Loucy (cell line): ENCODE measurements at regions not wholly inside any gene's neighbourhood (a gene's known extent, or its start where the extent isn't known, plus 50 kb on each side); places are given as distances from the start of the nearest gene placed in this dataset.

Experiments used
- H2AFZ ChIP-seq: fragments of 200-600 bp; sonication (generic); 2 replicates; pipeline ENCODE4 v1.6.0; 2016; ENCODE audit warnings: antibody characterized with exemption, mild to moderate bottlenecking, low read length, moderate library complexity
- H3F3A ChIP-seq: fragments of 200-600 bp; 2 replicates; pipeline ENCODE4 v1.6.0; 2016; ENCODE audit warnings: antibody characterized with exemption, low read depth, mild to moderate bottlenecking
- H3K27me3 ChIP-seq: fragments of 200-600 bp; sonication (generic); 2 replicates; pipeline ENCODE4 v1.6.1; 2014; ENCODE audit warnings: low read length, mild to moderate bottlenecking; ENCODE audit not compliant: insufficient read depth, poor library complexity, severe bottlenecking
- H3K36me3 ChIP-seq: fragments of 200-600 bp; sonication (generic); 2 replicates; pipeline ENCODE4 v1.6.1; 2016; ENCODE audit warnings: low read length; ENCODE audit not compliant: insufficient read depth
- H3K4me1 ChIP-seq: fragments of 200-600 bp; sonication (generic); 2 replicates; pipeline ENCODE4 v1.5.1; 2014; ENCODE audit warnings: low read length, mild to moderate bottlenecking; ENCODE audit not compliant: insufficient read depth, poor library complexity, severe bottlenecking
- H3K4me2 ChIP-seq: fragments of 200-600 bp; sonication (generic); 2 replicates; pipeline ENCODE4 v1.6.0; 2014; ENCODE audit warnings: antibody characterized with exemption, low read length, low read depth, mild to moderate bottlenecking; ENCODE audit not compliant: poor library complexity, severe bottlenecking
- H3K4me3 ChIP-seq: fragments of 200-600 bp; sonication (generic); 2 replicates; pipeline ENCODE4 v1.5.1; 2014; ENCODE audit warnings: low read length, mild to moderate bottlenecking, mixed read lengths; ENCODE audit not compliant: poor library complexity, severe bottlenecking
- H3K79me2 ChIP-seq: fragments of 200-600 bp; sonication (generic); 2 replicates; pipeline ENCODE4 v1.6.1; 2014; ENCODE audit warnings: low read length; ENCODE audit not compliant: insufficient read depth
- H3K9ac ChIP-seq: fragments of 200-600 bp; sonication (generic); 2 replicates; pipeline ENCODE4 v1.6.0; 2014; ENCODE audit warnings: mild to moderate bottlenecking, low read depth, low read length, moderate library complexity; ENCODE audit not compliant: poor library complexity, severe bottlenecking
- H3K9me2 ChIP-seq: fragments of 200-600 bp; sonication (generic); replicated peaks from 2 replicates; pipeline ENCODE4 v1.6.1; 2016; ENCODE audit warnings: low read depth, low read length, mixed read lengths
- H3K9me3 ChIP-seq: fragments of 200-600 bp; sonication (generic); 2 replicates; pipeline ENCODE4 v1.6.1; 2014; ENCODE audit warnings: mild to moderate bottlenecking, antibody characterized with exemption, low read length, low read depth; ENCODE audit not compliant: insufficient read depth
- H4K20me1 ChIP-seq: fragments of 200-600 bp; sonication (generic); 2 replicates; pipeline ENCODE4 v1.6.0; 2014; ENCODE audit warnings: antibody characterized with exemption, low read length, mild to moderate bottlenecking; ENCODE audit not compliant: insufficient read depth, poor library complexity, severe bottlenecking
- EZH2phosphoT487 ChIP-seq: fragments of 200-600 bp; IDR thresholded peaks from 2 replicates; pipeline ENCODE4 v1.6.1; 2018; ENCODE audit warnings: antibody characterized with exemption, mild to moderate bottlenecking, moderate library complexity, borderline replicate concordance
- TF ChIP-seq, protein P1 (sequence below): fragments of 200-600 bp; sonication (generic); conservative IDR thresholded peaks from 2 replicates; pipeline ENCODE4 v1.5.1; 2014; ENCODE audit warnings: mild to moderate bottlenecking, antibody characterized with exemption, low read length

- no peaks in the 10 kb centered on the region for H4K20me1 ChIP-seq
- TF ChIP-seq, protein P1, sequence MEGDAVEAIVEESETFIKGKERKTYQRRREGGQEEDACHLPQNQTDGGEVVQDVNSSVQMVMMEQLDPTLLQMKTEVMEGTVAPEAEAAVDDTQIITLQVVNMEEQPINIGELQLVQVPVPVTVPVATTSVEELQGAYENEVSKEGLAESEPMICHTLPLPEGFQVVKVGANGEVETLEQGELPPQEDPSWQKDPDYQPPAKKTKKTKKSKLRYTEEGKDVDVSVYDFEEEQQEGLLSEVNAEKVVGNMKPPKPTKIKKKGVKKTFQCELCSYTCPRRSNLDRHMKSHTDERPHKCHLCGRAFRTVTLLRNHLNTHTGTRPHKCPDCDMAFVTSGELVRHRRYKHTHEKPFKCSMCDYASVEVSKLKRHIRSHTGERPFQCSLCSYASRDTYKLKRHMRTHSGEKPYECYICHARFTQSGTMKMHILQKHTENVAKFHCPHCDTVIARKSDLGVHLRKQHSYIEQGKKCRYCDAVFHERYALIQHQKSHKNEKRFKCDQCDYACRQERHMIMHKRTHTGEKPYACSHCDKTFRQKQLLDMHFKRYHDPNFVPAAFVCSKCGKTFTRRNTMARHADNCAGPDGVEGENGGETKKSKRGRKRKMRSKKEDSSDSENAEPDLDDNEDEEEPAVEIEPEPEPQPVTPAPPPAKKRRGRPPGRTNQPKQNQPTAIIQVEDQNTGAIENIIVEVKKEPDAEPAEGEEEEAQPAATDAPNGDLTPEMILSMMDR = no peak
- no peak for TF ChIP-seq EZH2phosphoT487
- H3F3A ChIP-seq = no peaks in the 10 kb centered on the region
- no peaks in the 10 kb centered on the region for H3K9me3 ChIP-seq
- no peaks in the 10 kb centered on the region for H3K79me2 ChIP-seq
- no peak overlapping the region for H2AFZ ChIP-seq
- H3K9me2 ChIP-seq = no peaks in the 10 kb centered on the region
- H3K4me1 ChIP-seq = no peaks in the 10 kb centered on the region
- H3K4me2 ChIP-seq = no peak overlapping the region
- H3K36me3 ChIP-seq = no peaks in the 10 kb centered on the region
- H3K9ac ChIP-seq = no peak overlapping the region
- no peaks in the 10 kb centered on the region for H3K27me3 ChIP-seq
- no peak overlapping the region for H3K4me3 ChIP-seq
Observed at GRCh38 chr6:148116001-148116400, 226.6 kb upstream of the SASH1 start.

GRCh38 chr6:148118244-148118643 lies 224.4 kb upstream of the SASH1 start:
- no peak for TF ChIP-seq EZH2phosphoT487
- TF ChIP-seq, protein P1 = no peak
- H3K4me1 ChIP-seq = no peaks in the 10 kb centered on the region
- H3K4me2 ChIP-seq = no peak overlapping the region
- H3K9me2 ChIP-seq = no peaks in the 10 kb centered on the region
- no peaks in the 10 kb centered on the region for H3K36me3 ChIP-seq
- H3K79me2 ChIP-seq = no peaks in the 10 kb centered on the region
- H2AFZ ChIP-seq = 0 out of 2 replicates have a peak overlapping the region, but pooled peaks have one; percentile 6
- no peak overlapping the region for H3K4me3 ChIP-seq
- no peaks in the 10 kb centered on the region for H4K20me1 ChIP-seq
- no peaks in the 10 kb centered on the region for H3K27me3 ChIP-seq
- no peaks in the 10 kb centered on the region for H3K9me3 ChIP-seq
- no peak overlapping the region for H3K9ac ChIP-seq
- no peaks in the 10 kb centered on the region for H3F3A ChIP-seq

- Histone ChIP-seq H4K20me1 (no peaks in the 10 kb centered on the region), H3K27me3 (no peaks in the 10 kb centered on the region), H2AFZ (no peak overlapping the region), H3K4me1 (no peaks in the 10 kb centered on the region), H3K9me2 (no peaks in the 10 kb centered on the region), H3K79me2 (no peaks in the 10 kb centered on the region), H3K9ac (no peak overlapping the region), H3K4me2 (no peak overlapping the region), H3K9me3 (0 out of 2 replicates have a peak, but pooled peaks cover 3% of the 10 kb centered on the region), H3K36me3 (no peaks in the 10 kb centered on the region), H3K4me3 (no peak overlapping the region), H3F3A (no peaks in the 10 kb centered on the region)
- no peak for TF ChIP-seq EZH2phosphoT487
Observed at GRCh38 chr6:148128014-148128730, 214.5 kb upstream of the SASH1 start.

- no peak overlapping the region for H3K4me2 ChIP-seq
- H3K4me3 ChIP-seq = no peak overlapping the region
- no peak for TF ChIP-seq EZH2phosphoT487
- TF ChIP-seq, protein P1 = no peak
- no peaks in the 10 kb centered on the region for H3K36me3 ChIP-seq
- H3K4me1 ChIP-seq = peaks cover 14% of the 10 kb centered on the region
- peaks cover 13% of the 10 kb centered on the region for H3F3A ChIP-seq
- H3K27me3 ChIP-seq = no peaks in the 10 kb centered on the region
- H3K9ac ChIP-seq = no peak overlapping the region
- no peaks in the 10 kb centered on the region for H3K9me2 ChIP-seq
- peaks cover 31% of the 10 kb centered on the region; the same call in 1 of the 2 replicates for H3K9me3 ChIP-seq
- no peaks in the 10 kb centered on the region for H3K79me2 ChIP-seq
- no peak overlapping the region for H2AFZ ChIP-seq
- H4K20me1 ChIP-seq = no peaks in the 10 kb centered on the region
Observed at GRCh38 chr6:148134592-148134991, 208.0 kb upstream of the SASH1 start.
